ENCODE measurements at regions not wholly inside any gene's neighbourhood (a gene's known extent, or its start where the extent isn't known, plus 50 kb on each side); places are given as distances from the start of the nearest gene placed in this dataset.
A peak's percentile ranks its signal among the peaks of the same experiment; 100 is the strongest.

DNA sequence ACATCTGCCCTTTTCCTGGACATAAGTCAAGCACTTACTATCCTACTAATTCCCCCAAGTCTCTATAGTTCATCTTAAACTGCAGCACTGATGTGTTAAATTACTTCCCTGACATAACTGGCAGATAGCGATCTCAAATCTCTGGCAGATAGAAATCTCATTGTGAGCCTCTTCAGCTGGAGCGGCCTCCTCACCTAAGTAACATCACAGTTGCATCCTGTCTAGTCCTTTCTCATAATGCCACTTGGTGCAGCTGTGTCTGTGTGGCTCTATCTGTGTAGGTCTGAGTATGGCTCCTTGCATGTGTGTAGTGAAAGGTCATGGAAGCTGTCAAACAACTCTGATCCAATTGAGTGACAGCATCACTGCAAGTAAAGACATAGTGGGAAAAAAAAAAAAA is 53.6 kb upstream of the FST start:
- Histone ChIP-seq H3K4me2 (ENCODE audit: low read length) (no peak overlapping the region), H3K36me3 (replicated peaks; ENCODE audit: low read depth, low read length) (no peaks in the 10 kb centered on the region), H3K27ac (ENCODE audit: low read length) (no peak overlapping the region), H3K9me3 (ENCODE audit: insufficient read depth, low read length) (no peaks in the 10 kb centered on the region), H2AFZ (ENCODE audit: low read depth, low read length) (no peak overlapping the region), H3K4me3 (ENCODE audit: low read length) (no peak overlapping the region), H3K4me1 (ENCODE audit: low read length) (peaks cover 10% of the 10 kb centered on the region), H4K20me1 (ENCODE audit: insufficient read depth, low read length) (no peaks in the 10 kb centered on the region), H3K9ac (ENCODE audit: low read length) (no peak overlapping the region), H3K27me3 (ENCODE audit: low read depth, low read length) (no peaks in the 10 kb centered on the region), H3K79me2 (ENCODE audit: low read length) (no peaks in the 10 kb centered on the region)
- TF ChIP-seq CTCF (IDR thresholded peaks at IDR 0.05; ENCODE audit: low read depth, low read length), result no peak
- TF ChIP-seq EZH2phosphoT487 (IDR thresholded peaks at IDR 0.05; ENCODE audit: low read depth), result no peak

DNA sequence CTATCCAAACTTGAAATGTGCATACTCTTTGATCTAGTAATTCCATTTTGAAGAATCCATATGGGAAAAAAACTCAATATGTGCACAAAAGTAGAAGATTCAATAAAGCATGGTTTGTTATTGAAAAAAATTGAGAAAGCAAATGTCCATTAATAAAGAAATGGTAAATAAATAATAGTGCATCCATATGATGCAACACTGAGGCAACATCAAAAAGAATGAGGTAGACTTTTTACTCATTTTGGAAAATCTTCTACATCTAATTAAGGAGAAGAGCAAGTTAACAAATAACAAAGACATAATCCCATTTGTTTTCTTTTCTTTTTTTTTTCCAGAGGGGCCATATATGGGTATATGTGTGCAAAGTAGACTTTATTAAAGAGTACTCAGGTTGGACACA is 52.5 kb upstream of the FST start:
- Histone ChIP-seq H3K9me3 (ENCODE audit: insufficient read depth, low read length) (no peaks in the 10 kb centered on the region), H3K4me3 (ENCODE audit: low read length) (no peak overlapping the region), H3K9ac (ENCODE audit: low read length) (no peak overlapping the region), H3K4me1 (ENCODE audit: low read length) (peaks cover 1% of the 10 kb centered on the region), H3K79me2 (ENCODE audit: low read length) (no peaks in the 10 kb centered on the region), H3K36me3 (replicated peaks; ENCODE audit: low read depth, low read length) (no peaks in the 10 kb centered on the region), H3K27ac (ENCODE audit: low read length) (no peak overlapping the region), H4K20me1 (ENCODE audit: insufficient read depth, low read length) (no peaks in the 10 kb centered on the region), H3K4me2 (ENCODE audit: low read length) (no peak overlapping the region), H3K27me3 (ENCODE audit: low read depth, low read length) (no peaks in the 10 kb centered on the region), H2AFZ (ENCODE audit: low read depth, low read length) (no peak overlapping the region)
- TF ChIP-seq CTCF (IDR thresholded peaks at IDR 0.05; ENCODE audit: low read depth, low read length) (no peak), EZH2phosphoT487 (IDR thresholded peaks at IDR 0.05; ENCODE audit: low read depth) (no peak)

DNA sequence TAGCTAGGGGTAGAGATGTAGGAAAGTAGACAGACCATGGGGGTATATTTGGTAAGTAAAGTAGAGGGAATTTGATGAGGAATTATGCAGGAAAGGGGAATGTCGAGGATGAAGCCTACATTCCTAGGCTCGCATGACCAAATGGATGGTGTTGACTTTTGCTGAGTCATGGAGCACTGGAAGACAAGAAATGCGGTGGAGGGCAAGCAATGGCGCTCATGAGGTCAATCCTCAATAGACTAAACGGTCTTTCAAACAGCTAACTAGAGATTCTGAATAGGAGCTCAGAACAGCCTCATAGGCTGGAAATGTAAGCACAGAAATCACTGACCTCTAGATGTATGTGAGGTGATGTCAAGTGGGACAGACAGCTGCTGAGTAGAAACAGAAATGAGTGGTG is 50.7 kb upstream of the FST start:
- Histone ChIP-seq H3K27me3 (ENCODE audit: low read depth, low read length) (no peaks in the 10 kb centered on the region), H3K27ac (ENCODE audit: low read length) (no peak overlapping the region), H3K4me2 (ENCODE audit: low read length) (no peak overlapping the region), H2AFZ (ENCODE audit: low read depth, low read length) (no peak overlapping the region), H4K20me1 (ENCODE audit: insufficient read depth, low read length) (no peaks in the 10 kb centered on the region), H3K9ac (ENCODE audit: low read length) (no peak overlapping the region), H3K4me3 (ENCODE audit: low read length) (no peak overlapping the region), H3K36me3 (replicated peaks; ENCODE audit: low read depth, low read length) (no peaks in the 10 kb centered on the region), H3K79me2 (ENCODE audit: low read length) (no peaks in the 10 kb centered on the region), H3K9me3 (ENCODE audit: insufficient read depth, low read length) (no peaks in the 10 kb centered on the region), H3K4me1 (ENCODE audit: low read length) (no peaks in the 10 kb centered on the region)
- TF ChIP-seq CTCF (IDR thresholded peaks at IDR 0.05; ENCODE audit: low read depth, low read length), result no peak
- no peak for TF ChIP-seq EZH2phosphoT487 (IDR thresholded peaks at IDR 0.05; ENCODE audit: low read depth)

DNA sequence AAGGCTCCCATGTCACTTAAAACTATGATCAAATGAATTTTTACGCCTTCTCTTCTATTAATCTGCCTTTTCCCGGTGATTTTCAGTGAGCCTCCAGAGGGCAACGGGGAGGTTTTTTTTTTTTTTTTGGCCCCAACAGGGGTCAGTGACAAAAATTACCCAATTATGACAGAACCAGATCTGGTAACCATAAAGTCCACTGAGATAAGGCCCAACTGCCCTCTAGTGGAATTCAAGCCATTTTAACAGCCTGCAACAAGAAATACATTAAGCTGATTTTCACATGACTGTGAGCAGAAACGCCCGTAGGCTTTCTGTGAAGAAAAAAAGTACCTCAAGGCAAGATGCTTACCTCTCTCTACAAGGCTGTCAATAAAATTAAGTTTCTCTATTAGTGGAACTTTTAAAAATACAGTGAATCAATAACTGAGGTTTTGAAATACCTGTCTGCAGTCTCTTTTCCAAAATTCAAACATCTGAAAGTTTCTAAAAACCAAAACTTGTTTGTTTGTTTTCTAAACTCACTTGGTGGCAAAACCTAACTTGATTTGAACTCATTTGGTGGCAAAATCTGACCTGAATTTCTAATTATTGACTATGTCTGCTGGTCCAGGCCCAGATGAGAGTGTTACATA is 49.7 kb upstream of the FST start:
- no peaks in the 10 kb centered on the region for H3K9me3 ChIP-seq (ENCODE audit: insufficient read depth, low read length)
- H4K20me1 ChIP-seq (ENCODE audit: insufficient read depth, low read length), result no peaks in the 10 kb centered on the region
- no peaks in the 10 kb centered on the region for H3K36me3 ChIP-seq (replicated peaks; ENCODE audit: low read depth, low read length)
- no peaks in the 10 kb centered on the region for H3K27me3 ChIP-seq (ENCODE audit: low read depth, low read length)
- H3K9ac ChIP-seq (ENCODE audit: low read length), result no peak overlapping the region
- H3K79me2 ChIP-seq (ENCODE audit: low read length), result no peaks in the 10 kb centered on the region
- no peak overlapping the region for H3K27ac ChIP-seq (ENCODE audit: low read length)
- no peak overlapping the region for H3K4me3 ChIP-seq (ENCODE audit: low read length)
- H2AFZ ChIP-seq (ENCODE audit: low read depth, low read length), result no peak overlapping the region
- TF ChIP-seq EZH2phosphoT487 (IDR thresholded peaks at IDR 0.05; ENCODE audit: low read depth) (no peak), CTCF (IDR thresholded peaks at IDR 0.05; ENCODE audit: low read depth, low read length) (peak; percentile 50)
- H3K4me2 ChIP-seq (ENCODE audit: low read length), result no peak overlapping the region
- H3K4me1 ChIP-seq (ENCODE audit: low read length), result no peaks in the 10 kb centered on the region
